ENCODE measurements at regions not wholly inside any gene's neighbourhood (a gene's known extent, or its start where the extent isn't known, plus 50 kb on each side); places are given as distances from the start of the nearest gene placed in this dataset.

- no peak overlapping the region for H3K4me2 ChIP-seq (ENCODE audit: low read length)
- BruUV-seq (replicated peaks): no TSS peak
- POLR2A ChIA-PET: no interaction called here
Measured at GRCh38 chr2:3009483-3009882, 368.1 kb downstream of the EIPR1 start.

GRCh38 chr2:3009005-3009404, 368.6 kb downstream of the EIPR1 start:
- H3K4me2 ChIP-seq (ENCODE audit: low read length): no peak overlapping the region
- no peaks in the 10 kb centered on the region for H3K9me3 ChIP-seq (ENCODE audit: low read length)
- DNase-seq (ENCODE audit: low spot score): no peak
- TF ChIP-seq EZH2phosphoT487 (IDR thresholded peaks at IDR 0.05; ENCODE audit: borderline replicate concordance, low read depth, low read length) (no peak), CTCF (conservative IDR thresholded peaks at IDR 0.05; ENCODE audit: low read length) (no peak)
- POLR2A ChIA-PET: no interaction called here
- H2AFZ ChIP-seq (ENCODE audit: low read length): no peak overlapping the region
- no peaks in the 10 kb centered on the region for H3K9me2 ChIP-seq (ENCODE audit: insufficient read depth, low read length)
- BruUV-seq (replicated peaks): no TSS peak
- no peak overlapping the region for H3K4me3 ChIP-seq (ENCODE audit: low read depth, low read length, poor library complexity, severe bottlenecking)
- intact Hi-C loops (cut with micrococcal nuclease; ENCODE audit: unreplicated experiment): loop anchor here (10.0 kb wide), 1 partner anchor 296 kb away; no protein-coding TSS in a partner anchor
- no peaks in the 10 kb centered on the region for H3K79me2 ChIP-seq (ENCODE audit: insufficient read depth, low read depth, low read length)
- no peaks in the 10 kb centered on the region for H3K36me3 ChIP-seq (ENCODE audit: insufficient read depth, low read length)
- CTCF ChIA-PET (ENCODE audit: unreplicated experiment): no interaction called here
- H3K4me1 ChIP-seq (ENCODE audit: insufficient read depth, low read length, poor library complexity, severe bottlenecking): no peaks in the 10 kb centered on the region
- H3K27ac ChIP-seq (ENCODE audit: low read depth, low read length, poor library complexity, severe bottlenecking): no peak overlapping the region
- no peaks in the 10 kb centered on the region for H4K20me1 ChIP-seq (ENCODE audit: insufficient read depth, low read length)

More at GRCh38 chr2:3009483-3009882, 368.1 kb downstream of the EIPR1 start:
- TF ChIP-seq EZH2phosphoT487 (IDR thresholded peaks at IDR 0.05; ENCODE audit: borderline replicate concordance, low read depth, low read length) (no peak), CTCF (conservative IDR thresholded peaks at IDR 0.05; ENCODE audit: low read length) (no peak)
- no peak for DNase-seq (ENCODE audit: low spot score)
- Histone ChIP-seq H3K36me3 (ENCODE audit: insufficient read depth, low read length) (no peaks in the 10 kb centered on the region), H3K27ac (ENCODE audit: low read depth, low read length, poor library complexity, severe bottlenecking) (no peak overlapping the region), H3K9me2 (ENCODE audit: insufficient read depth, low read length) (no peaks in the 10 kb centered on the region), H3K4me3 (ENCODE audit: low read depth, low read length, poor library complexity, severe bottlenecking) (no peak overlapping the region), H2AFZ (ENCODE audit: low read length) (no peak overlapping the region), H4K20me1 (ENCODE audit: insufficient read depth, low read length) (no peaks in the 10 kb centered on the region), H3K79me2 (ENCODE audit: insufficient read depth, low read depth, low read length) (no peaks in the 10 kb centered on the region), H3K9me3 (ENCODE audit: low read length) (no peaks in the 10 kb centered on the region), H3K4me1 (ENCODE audit: insufficient read depth, low read length, poor library complexity, severe bottlenecking) (no peaks in the 10 kb centered on the region)
- CTCF ChIA-PET (ENCODE audit: unreplicated experiment): no interaction called here
- intact Hi-C loops (cut with micrococcal nuclease; ENCODE audit: unreplicated experiment): loop anchor here (10.0 kb wide), 1 partner anchor 295 kb away; no protein-coding TSS in a partner anchor

- intact Hi-C loops (cut with micrococcal nuclease; ENCODE audit: unreplicated experiment): loop anchor here (10.0 kb wide), 1 partner anchor 296 kb away; no protein-coding TSS in a partner anchor
- TF ChIP-seq EZH2phosphoT487 (IDR thresholded peaks at IDR 0.05; ENCODE audit: borderline replicate concordance, low read depth, low read length): no peak
- TF ChIP-seq CTCF (conservative IDR thresholded peaks at IDR 0.05; ENCODE audit: low read length): no peak
- H3K36me3 ChIP-seq (ENCODE audit: insufficient read depth, low read length): no peaks in the 10 kb centered on the region
- BruUV-seq (replicated peaks): no TSS peak
- no peaks in the 10 kb centered on the region for H3K79me2 ChIP-seq (ENCODE audit: insufficient read depth, low read depth, low read length)
- H3K9me3 ChIP-seq (ENCODE audit: low read length): no peaks in the 10 kb centered on the region
- DNase-seq (ENCODE audit: low spot score): no peak
- H3K9me2 ChIP-seq (ENCODE audit: insufficient read depth, low read length): no peaks in the 10 kb centered on the region
- no peak overlapping the region for H3K27ac ChIP-seq (ENCODE audit: low read depth, low read length, poor library complexity, severe bottlenecking)
- H2AFZ ChIP-seq (ENCODE audit: low read length): no peak overlapping the region
- no peak overlapping the region for H3K4me2 ChIP-seq (ENCODE audit: low read length)
- no peaks in the 10 kb centered on the region for H3K4me1 ChIP-seq (ENCODE audit: insufficient read depth, low read length, poor library complexity, severe bottlenecking)
- POLR2A ChIA-PET: no interaction called here
- CTCF ChIA-PET (ENCODE audit: unreplicated experiment): no interaction called here
- H4K20me1 ChIP-seq (ENCODE audit: insufficient read depth, low read length): no peaks in the 10 kb centered on the region
- H3K4me3 ChIP-seq (ENCODE audit: low read depth, low read length, poor library complexity, severe bottlenecking): no peak overlapping the region
Measured at GRCh38 chr2:3008561-3008960, 369.1 kb downstream of the EIPR1 start.
